ENCODE measurements at regions not wholly inside any gene's neighbourhood (a gene's known extent, or its start where the extent isn't known, plus 50 kb on each side); places are given as distances from the start of the nearest gene placed in this dataset.

- DNase-seq (no peak), ATAC-seq (no peak)
- Histone ChIP-seq H3K9me3 (no peaks in the 10 kb centered on the region), H3K27me3 (ENCODE audit: low read depth) (no peaks in the 10 kb centered on the region), H3K4me1 (no peaks in the 10 kb centered on the region), H3K4me3 (no peak overlapping the region), H3K36me3 (no peaks in the 10 kb centered on the region), H3K27ac (no peak overlapping the region)
- TF ChIP-seq CTCF (IDR thresholded peaks at IDR 0.05), result no peak
- intact Hi-C loops (cut with DNase I), result no loop called here
These were observed 105.1 kb upstream of the GALNT5 start for GRCh38 chr2:157152362-157152761.

- ATAC-seq, result no peak
- Histone ChIP-seq H3K36me3 (no peaks in the 10 kb centered on the region), H3K9me3 (no peaks in the 10 kb centered on the region), H3K4me1 (no peaks in the 10 kb centered on the region), H3K27me3 (ENCODE audit: low read depth) (no peaks in the 10 kb centered on the region), H3K4me3 (no peak overlapping the region), H3K27ac (no peak overlapping the region)
- DNase-seq, result no peak
- intact Hi-C loops (cut with DNase I), result no loop called here
- TF ChIP-seq CTCF (IDR thresholded peaks at IDR 0.05), result no peak
These were observed 101.5 kb upstream of the GALNT5 start for GRCh38 chr2:157155992-157156391.

- no peak for DNase-seq
- no peak overlapping the region for H3K27ac ChIP-seq
- TF ChIP-seq CTCF (IDR thresholded peaks at IDR 0.05), result no peak
- intact Hi-C loops (cut with DNase I), result no loop called here
- no peaks in the 10 kb centered on the region for H3K9me3 ChIP-seq
- no peaks in the 10 kb centered on the region for H3K4me1 ChIP-seq
- H3K36me3 ChIP-seq, result no peaks in the 10 kb centered on the region
- no peak overlapping the region for H3K4me3 ChIP-seq
- H3K27me3 ChIP-seq (ENCODE audit: low read depth), result no peaks in the 10 kb centered on the region
- ATAC-seq, result no peak
These were observed 99.4 kb upstream of the GALNT5 start for GRCh38 chr2:157158111-157158510.

- Histone ChIP-seq H3K4me1 (no peaks in the 10 kb centered on the region), H3K9me3 (no peaks in the 10 kb centered on the region), H3K4me3 (no peak overlapping the region), H3K27me3 (ENCODE audit: low read depth) (no peaks in the 10 kb centered on the region), H3K27ac (no peak overlapping the region), H3K36me3 (no peaks in the 10 kb centered on the region)
- DNase-seq (no peak), ATAC-seq (no peak)
- intact Hi-C loops (cut with DNase I), result no loop called here
- TF ChIP-seq CTCF (IDR thresholded peaks at IDR 0.05), result no peak
These were observed 98.1 kb upstream of the GALNT5 start for GRCh38 chr2:157159221-157159934.

GRCh38 chr2:157160111-157160510, 97.4 kb upstream of the GALNT5 start:
- ATAC-seq (no peak), DNase-seq (no peak)
- TF ChIP-seq CTCF (IDR thresholded peaks at IDR 0.05), result no peak
- H3K27me3 ChIP-seq (ENCODE audit: low read depth), result no peaks in the 10 kb centered on the region
- H3K27ac ChIP-seq, result no peak overlapping the region
- intact Hi-C loops (cut with DNase I), result no loop called here
- no peaks in the 10 kb centered on the region for H3K4me1 ChIP-seq
- H3K9me3 ChIP-seq, result peaks cover 3% of the 10 kb centered on the region
- no peaks in the 10 kb centered on the region for H3K36me3 ChIP-seq
- H3K4me3 ChIP-seq, result no peak overlapping the region

All from lower lobe of right lung (tissue), 2 donors.